ENCODE measurements at regions not wholly inside any gene's neighbourhood (a gene's known extent, or its start where the extent isn't known, plus 50 kb on each side); places are given as distances from the start of the nearest gene placed in this dataset.

DNA sequence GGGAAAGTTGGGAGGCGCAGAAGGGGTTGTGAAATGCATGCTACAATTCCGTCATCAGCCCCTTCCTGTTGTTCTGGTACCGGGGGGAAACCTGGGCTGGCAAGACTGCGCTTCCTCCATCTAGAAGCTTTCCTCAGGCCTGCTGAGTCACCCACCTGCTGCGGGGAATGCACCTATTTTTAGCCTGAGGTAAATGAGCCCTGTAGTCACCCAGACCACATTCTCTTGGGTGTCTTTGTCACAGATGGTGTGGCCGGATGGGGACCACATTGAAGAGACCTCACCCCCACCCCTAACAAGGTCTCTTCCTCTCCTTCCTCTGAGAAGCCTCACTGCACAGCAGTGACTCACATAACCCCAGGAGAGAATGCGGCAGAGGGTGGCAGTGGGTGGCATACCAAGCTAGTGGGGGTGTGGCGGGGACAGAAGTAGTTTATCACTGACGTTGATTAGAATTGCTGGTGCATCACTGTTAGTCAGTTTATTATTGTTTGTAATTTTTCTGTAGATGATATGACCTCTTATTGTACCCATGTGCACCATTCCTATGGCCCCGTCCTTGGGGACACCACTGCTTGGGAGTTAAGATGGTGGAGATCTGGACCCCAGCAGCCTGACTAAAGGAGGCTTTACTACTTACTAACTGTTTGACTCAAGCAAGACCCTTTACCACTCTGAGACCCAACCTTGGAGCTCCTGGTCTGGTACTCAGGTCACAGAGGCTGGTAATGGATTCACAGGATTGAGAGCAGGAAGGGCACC lies 83.0 kb upstream of the DUSP5 start:
- no peak for DNase-seq (ENCODE audit: low spot score)

DNA sequence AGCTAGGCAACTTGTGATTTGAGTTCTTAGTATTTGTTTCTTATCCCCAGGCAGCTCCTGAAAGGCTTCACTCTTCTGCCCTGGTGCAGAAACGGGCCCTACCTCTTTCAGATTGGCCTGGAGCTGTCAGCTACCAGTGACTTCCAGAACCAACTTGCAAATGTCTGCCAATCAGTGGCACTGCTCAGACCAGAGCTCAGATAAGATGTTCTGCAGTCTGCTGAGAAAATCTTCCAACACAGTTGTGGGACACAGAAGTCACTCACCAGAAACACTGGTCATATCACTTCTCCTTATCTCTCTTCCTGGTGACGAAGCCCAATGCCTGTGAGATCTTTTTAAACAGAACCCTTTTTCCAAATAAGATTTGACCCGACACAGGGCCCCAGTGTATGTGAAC lies 81.9 kb upstream of the DUSP5 start:
- no peak for DNase-seq (ENCODE audit: low spot score)

DNA sequence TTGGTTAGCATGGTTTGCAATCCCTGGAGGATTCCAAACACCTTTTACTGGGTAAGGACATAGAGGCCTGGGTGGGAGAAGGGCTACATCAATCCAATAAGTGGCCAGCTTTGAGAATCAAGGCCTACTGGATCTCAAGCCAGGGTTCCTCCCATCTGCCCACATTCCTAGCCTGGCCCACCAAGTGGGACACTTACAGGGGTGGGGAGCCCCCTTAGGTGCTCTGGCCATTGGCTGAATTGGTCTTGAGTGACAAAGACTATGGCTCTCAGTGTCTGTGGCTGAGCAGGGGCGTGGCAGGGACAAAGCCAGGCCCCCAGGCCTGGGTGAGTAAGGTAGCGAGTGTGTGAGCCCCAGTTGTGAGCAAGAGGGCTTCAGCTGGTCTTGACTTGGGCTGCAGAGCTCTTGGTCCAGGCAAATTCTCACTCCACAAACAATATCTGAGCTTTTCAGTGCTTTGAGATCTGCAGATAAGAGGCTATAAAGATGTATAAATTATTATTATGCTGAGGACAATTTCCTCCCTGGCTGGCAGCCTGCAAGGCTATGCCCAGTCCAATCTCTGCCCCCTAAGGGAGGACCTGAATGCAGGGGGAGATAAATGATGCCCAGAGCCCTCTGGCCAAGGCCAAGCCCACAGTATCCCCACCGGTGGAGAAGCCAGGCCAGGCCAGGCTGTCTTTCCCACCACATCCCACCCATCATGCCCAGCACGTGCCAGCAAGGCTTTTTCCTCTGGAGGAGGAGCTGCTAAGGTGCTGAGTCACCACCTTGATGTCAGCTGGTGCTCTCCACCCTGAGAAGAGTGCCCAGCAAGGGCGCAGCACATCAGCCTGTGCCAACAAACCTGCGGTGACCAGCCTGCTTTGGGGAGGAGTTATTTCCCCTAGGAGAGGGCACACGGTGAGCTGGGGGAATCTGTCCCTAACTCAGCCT lies 80.7 kb upstream of the DUSP5 start:
- no peak for DNase-seq (ENCODE audit: low spot score)

DNA sequence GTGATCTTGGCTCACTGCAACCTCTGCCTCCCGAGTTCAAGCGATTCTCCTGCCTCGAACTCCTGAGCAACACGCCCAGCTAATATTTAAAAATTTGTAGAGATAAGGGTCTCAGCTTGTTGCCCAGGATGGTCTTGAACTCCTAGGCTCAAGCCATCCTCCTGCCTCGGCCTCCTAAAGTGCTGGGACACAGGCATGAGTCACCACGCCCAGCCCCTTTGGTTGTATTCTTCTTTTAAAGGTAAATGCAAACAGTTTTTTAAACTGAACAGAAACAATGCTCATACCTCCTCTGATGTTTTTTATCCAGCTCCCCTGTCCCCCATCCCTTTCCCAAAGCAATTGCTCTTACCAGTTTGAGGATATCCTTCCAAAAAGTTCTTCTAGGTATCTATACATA lies 79.5 kb upstream of the DUSP5 start:
- DNase-seq (ENCODE audit: low spot score): no peak

DNA sequence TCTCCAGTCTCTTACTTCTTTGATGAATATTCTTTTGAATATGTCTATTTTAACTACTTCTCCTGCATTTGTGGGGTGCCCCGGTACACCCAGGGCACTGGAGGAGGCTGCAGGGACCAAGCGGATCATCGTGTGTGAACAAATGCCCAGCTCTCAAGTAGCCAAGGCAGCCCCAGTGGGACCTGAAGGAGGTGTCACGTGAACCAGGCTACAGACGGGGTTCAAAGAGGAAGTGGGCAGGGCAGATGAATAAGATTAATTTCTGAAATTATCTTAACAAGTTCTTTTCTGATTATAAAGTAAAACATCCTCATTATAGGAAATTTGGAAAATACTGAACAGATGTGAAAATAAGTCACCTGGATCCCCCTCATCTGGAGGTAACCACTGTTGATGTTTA lies 78.4 kb upstream of the DUSP5 start:
- DNase-seq (ENCODE audit: low spot score): no peak

DNA sequence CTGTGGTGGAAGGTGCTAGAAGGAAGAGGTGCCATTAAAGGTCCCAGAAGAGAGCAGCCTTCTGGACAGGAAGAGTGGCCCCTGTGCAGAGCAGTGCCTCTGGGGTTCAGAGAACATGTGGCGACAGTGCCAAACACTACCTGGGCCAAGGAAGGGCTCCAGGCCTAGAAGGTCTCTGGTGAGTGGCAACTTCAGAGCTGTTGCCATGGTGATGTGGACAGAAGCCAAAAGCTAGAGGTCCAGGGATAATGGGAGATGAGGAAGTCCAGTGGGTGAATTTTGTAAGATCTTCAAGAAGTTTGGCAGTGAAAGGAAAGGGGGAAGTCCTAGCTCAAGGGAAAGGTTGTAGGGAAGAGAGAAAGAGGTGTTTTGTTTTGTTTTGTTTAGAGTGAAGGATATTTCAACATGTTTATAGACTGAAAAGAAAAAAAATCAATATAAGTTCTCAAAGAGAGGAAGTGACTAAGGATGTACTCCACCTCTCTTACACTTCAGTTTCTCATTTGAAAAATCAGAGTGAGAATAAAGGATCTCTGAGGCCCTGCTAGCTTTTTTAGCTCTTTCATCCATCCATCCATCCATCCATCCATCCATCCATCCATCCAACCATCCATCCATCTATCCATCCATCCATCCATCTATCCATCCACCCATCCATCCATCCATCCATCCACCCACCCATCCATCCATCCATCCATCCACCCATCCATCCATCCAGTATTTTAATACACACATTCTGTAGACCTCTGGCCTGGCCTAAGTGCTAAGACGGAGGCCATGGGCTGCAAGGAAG lies 77.1 kb upstream of the DUSP5 start:
- DNase-seq (ENCODE audit: low spot score): no peak

DNA sequence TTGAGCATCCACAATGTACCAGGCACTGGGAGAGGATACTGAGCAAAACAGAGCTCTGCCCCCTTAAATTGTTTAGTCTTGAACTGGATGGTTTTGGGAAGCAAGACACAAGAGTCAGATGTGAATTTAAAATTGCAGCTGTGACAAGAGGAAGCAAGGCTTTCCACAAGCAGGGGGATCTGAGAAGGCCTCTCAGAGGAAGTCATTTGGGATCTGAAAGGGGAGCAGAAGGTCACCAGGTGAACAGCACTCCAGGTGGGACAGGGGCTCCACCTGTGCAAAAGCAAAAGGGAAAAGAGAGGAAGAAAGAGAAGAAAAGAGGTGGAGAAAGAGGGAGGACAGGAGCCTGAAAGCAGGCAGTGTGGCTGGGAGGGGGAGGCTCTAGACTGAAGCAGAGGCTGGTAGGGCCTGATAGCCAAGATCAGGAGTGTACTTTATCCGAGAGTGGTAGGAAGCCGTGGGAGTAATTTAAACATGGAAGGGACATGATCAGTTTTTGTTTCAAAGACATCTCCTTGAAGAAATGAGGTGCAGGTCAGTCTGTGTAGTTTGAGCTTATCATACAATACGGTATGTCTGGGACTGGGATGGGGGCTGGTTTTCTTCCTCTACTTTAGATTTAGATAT lies 76.1 kb upstream of the DUSP5 start:
- DNase-seq (ENCODE audit: low spot score): no peak

DNA sequence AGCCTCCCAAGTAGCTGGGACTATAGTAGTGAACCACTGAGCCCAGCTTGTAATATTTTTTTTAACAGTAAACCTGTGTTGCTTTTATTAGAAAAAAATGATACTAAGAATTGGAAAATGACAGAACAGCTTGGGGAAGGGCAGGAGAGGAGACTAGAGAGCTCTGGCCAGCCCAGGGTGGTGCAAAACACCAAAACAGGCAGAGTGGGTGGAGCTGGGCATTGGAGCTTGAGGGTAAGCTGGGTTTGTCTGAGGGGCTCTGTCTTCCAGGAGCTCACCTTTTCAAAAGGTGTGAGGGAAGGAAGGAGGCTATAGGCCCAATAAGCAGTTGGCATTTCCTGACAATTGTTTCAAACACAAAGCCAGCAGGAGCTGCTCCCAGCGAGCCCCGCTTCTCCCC lies 75.2 kb upstream of the DUSP5 start:
- DNase-seq (ENCODE audit: low spot score): no peak

DNA sequence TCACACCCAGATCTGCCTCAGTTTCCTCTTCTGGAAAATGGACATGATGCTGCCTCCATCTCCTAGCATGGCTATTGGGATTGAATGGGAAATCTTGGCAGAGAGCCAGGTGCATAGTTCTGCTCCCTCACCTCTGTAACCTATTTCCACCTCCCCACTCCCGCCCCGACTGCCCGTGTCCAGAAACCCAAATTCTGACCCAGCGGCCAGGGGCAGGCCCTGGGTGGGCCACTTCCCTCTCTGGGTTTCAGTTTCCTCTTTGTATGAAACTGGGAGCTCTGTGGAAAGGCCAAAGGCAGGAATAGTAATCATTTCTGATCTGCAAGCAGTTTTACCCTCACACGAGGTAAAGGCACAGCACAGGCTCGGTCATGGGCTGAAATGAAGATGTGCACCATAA lies 74.1 kb upstream of the DUSP5 start:
- no peak for DNase-seq (ENCODE audit: low spot score)

DNA sequence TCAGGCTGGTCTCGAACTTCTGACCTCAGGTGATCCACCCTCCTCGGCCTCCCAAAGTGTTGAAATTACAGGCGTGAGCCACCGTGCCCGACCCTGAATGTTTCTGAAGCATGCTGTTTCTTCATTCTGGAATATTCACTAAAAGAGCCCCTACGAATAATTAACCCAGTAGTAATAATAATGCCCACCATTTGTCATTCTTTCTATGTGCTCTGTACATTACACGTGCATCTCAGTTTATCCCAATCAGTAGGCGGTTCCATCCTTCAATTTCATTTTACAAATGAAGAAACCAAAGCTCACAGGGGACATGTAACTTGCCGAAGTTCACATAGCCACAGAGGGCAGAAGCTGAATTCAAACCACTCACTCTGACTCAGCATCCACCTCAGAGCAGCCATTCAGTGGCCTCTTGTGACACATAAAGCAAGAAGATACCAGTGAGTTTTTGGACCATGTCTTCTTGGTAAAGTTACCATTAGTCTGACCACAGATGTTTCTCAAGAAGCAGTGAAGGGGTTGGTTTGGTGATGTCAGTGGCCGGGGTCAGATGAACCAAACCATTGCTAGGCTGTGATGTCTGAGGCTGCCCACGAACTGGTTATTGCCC lies 71.9 kb upstream of the DUSP5 start:
- peak; percentile 79 for DNase-seq (ENCODE audit: low spot score)

DNA sequence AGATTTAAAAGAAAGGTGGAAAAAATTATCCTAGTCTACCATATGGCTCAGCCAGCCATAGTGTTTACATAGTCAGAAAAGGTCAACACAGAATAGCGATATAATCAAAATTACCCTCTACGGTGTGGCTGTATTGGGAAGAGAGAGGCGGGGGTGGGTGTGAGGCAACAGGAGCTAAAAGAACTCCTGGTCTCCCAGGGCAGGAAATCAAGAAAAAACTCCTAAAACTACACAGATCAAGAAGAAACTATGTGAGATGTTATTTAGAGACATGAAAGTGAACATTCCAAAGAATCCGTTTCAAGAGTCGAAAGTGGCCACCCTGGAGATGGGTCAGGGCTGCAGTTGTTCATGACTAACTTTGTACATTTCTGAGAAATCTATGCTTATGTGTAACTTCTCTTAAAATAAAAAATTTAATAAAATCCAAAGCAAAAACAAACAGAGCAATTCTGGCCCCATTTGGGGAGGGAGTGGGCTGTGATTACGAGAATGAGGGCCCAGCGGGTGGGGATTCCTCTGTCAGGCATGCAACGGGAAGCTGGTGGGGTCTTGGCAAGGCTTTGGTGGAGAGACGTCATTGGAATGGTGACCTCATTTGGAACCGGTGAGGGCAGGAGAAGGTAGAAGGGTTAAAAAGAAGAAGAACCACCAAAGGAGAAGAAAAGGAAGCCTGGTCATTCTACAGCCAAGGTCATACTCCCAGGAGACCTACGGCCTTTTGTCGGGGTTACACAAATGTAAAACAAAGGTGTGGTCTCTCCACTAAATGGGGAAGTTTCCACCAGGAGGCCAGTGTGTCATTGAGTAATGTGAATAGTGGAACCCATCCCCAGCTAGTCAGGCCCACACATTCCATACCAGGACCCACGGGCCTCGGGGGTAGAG lies 71.2 kb upstream of the DUSP5 start:
- DNase-seq (ENCODE audit: low spot score): peak; percentile 71

DNA sequence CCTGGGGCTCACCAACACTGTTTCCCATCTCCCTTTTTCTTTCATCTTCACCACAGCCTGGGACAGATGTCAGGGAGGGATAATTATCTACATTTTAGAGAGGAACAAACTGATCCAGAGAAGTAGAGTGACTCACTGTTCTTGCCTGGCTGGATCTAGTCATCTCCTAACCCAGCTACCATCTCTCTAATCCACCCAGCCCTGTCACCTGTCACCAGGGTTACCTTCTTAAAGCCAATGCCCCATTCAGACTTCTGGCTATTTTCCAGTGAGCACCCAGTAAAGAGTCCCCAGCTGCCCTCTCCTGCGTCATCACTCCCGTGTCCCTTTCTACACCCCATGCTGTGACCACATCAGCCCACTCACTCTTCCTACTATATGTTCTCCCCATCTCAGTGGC lies 68.4 kb upstream of the DUSP5 start:
- peak; percentile 31 for DNase-seq (ENCODE audit: low spot score)

DNA sequence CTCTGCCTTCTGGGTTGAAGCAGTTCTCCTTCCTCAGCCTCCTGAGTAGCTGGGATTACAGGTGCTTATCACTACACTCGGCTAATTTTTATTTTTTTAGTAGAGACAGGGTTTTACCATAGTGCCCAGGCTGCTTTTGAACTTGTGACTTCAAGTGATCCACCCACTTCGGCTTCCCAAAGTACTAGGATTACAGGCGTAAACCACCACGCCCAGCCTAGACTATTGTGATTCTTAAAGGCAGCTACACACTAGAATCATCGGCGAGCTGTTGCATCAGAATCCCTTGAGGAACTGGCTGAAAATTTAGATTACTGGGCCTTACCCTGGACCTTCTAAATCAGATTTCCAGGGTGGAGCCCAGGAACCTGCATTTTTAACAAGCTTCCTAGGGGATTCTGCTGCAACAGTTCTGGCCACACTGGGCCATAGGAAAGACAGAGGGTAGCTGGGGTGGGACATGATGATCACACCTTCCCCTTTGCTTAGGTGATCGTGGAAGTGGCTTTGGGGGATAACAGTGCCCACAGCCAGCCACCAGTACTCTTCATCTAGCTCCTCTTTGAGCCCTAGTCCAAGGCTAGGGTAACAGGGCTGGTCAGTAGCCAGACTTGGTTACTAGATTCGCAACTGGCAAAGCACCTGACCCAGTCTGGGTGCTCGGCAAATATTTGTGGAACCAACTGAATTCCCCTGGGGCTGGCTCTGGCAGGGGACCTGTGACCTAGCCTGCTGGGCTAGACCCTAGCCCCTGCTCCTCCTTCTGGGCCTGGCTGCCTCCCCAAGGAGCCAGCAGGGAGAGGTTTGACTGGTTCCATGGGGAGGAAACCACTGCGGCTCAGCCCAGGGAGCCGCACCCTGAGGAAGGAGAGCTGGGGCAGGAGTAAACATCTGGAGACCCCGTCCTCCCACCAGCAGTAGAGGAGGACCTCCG lies 67.1 kb upstream of the DUSP5 start:
- DNase-seq (ENCODE audit: low spot score): no peak

DNA sequence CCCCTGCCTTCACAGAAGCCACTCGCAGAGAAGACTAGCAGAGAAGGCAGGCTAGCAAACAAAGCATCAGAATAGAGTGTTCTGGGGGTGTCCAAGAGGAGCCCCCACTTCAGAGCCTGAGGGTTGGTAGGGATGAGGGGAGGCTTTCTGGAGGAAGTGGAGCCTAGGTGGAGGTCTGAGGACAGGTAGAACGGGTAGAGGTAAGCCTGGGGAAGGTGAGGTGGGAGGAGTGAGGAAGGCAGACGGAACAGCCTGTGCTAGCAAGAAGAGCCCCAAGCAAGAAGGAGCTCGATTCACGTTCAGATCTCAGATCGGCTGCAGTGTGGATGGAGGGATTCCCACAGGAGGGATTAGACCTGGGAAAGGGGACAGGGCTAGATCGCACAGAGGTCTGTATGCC lies 66.0 kb upstream of the DUSP5 start:
- no peak for DNase-seq (ENCODE audit: low spot score)

DNA sequence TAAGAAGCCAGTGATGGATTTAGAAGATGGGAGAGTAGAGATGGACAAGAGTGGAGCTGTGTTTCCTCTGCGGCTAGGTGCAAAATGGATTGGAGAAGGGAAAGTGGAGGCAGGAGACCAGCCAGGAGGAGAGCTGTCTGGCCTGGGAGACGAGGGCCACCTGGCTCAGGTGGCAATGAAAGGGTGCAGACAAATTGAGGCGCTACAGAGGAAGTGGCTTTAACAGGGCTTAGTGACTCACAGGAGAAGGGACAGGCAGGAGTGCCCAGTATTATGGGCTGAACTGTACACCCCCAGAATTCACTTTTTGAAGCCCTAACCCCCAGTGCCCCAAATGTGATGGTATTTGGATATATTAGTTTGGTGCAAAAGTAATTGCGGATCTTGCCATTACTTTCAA lies 65.6 kb upstream of the DUSP5 start:
- DNase-seq (ENCODE audit: low spot score): no peak

DNA sequence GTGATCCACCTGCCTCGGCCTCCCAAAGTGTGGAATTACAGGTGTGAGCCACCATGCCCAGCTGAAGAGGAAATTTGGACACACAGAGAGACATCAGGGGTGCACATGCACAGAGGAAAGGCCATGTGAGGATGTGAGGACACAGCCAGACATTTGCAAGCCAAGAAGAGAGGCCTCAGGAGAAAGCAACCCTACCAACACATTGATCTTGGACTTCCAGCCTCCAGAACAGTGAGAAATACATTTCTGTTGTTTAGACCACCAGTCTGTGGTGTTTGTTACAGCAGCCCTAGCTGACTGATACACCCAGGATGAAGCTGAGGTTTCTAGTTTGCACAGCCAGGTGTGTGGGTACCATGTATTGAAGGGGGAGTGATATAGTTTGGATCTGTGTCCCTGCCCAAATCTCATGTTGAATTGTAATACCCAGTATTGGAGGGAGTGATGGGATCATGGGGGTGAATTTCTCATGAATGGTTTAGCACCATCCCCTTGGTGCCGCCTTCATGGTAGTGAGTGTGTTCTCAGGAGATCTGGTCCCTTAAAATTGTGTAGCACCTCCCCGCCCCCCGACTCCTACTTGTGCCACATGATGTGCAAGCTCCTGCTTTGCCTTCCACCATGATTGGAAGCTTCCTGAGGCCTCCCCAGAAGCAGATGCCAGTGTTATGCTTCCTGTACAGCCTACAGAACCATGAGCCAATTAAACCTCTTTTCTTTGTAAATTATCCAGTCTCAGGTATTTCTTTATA lies 64.7 kb upstream of the DUSP5 start:
- DNase-seq (ENCODE audit: low spot score): no peak

DNA sequence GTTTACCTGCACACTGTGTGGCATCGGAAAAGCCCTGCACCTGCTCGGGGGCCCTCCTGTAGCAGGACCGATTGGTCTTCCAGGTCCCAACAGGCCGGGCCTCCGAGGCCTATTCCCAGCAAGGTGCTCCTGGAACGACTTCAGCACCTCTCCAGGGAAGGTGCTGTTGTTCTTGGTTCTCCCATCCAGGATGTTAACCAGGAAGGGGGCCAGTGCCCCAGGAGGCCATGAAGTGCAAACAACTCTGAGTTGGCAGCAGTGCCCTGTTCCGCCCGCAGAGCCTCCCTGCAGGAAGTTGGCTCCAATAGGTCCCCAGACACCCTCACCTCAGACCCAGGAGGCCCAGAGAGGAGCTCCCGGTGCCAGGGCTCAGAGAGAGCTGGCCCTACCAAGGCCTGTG lies 64.0 kb upstream of the DUSP5 start:
- no peak for DNase-seq (ENCODE audit: low spot score)

DNA sequence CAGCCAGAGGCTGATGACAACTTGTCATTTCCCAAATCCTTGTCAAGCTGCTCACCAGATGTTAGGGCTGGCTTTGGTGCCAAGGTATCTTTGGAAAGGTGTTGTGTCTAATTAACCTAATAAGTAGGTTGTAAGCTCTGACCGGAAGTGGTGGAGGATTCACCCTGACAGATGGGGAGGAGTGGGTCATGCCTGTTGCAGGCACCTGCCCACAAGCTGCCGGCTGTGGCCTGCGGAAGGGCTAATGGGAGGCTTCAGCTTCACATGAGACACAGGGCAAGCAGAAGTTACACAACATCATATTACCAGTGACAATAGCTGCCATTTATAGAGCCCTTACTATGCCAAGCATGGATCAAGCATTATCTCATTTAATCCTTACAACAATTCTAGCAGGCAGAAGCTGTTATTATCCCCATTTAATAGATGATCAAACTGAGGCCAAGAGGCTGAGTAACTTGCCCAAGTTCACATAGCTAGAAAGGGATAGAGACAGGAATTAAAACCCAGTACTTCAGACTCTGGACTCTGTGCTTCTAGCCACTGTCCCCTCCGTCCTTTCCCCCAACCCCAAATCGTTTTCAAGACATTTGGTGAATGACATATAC lies 63.1 kb upstream of the DUSP5 start:
- no peak for DNase-seq (ENCODE audit: low spot score)
